Ureter (tissue), 1 donor: ENCODE measurements at regions not wholly inside any gene's neighbourhood (a gene's known extent, or its start where the extent isn't known, plus 50 kb on each side); places are given as distances from the start of the nearest gene placed in this dataset.

Source experiments
- DNase-seq: peaks from one replicate; pipeline ENCODE4 v3.0.0-alpha.2; 2020; ENCODE audit warnings: low spot score
- donor health status: DM: yes; HTN: yes; CAD: no.

DNA sequence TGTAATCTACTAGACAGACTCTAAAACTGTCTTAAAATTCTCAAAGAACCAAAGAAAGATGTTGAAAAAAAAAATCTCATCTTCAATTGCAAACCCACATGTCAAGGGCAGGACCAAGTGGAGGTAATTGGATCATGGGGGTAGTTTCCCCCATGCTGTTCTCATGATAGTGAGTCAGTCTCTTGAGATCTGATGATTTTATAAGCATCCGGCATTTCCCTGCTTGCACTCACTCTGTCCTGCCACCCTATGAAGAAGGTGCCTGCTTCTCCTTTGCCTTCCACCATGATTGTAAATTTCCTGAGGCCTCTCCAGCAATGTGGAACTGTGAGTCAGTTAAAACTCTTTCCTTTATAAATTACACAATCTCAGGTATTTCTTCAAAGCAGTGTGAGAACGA, 257.0 kb downstream of the HHIPL2 start:
- no peak for DNase-seq

DNA sequence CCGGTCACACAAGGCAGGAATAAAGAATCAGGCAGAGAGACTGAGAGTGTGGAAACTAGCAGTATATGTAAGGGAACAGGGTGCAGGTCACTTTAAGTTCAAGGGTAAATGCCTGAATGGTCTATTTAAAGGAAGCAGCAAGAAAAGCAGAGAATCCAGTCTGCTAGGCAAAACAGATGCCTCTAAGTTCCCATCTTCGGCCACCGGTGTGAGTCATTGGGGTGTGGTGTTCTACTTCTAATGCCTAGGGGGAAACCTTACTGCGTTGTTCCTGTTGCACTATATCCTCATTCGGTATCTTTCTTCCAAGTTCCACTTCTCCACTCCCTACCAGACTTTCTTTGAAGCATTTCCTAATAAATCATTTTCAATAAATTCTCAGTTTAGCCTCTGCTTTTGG, 259.9 kb downstream of the HHIPL2 start:
- no peak for DNase-seq

DNA sequence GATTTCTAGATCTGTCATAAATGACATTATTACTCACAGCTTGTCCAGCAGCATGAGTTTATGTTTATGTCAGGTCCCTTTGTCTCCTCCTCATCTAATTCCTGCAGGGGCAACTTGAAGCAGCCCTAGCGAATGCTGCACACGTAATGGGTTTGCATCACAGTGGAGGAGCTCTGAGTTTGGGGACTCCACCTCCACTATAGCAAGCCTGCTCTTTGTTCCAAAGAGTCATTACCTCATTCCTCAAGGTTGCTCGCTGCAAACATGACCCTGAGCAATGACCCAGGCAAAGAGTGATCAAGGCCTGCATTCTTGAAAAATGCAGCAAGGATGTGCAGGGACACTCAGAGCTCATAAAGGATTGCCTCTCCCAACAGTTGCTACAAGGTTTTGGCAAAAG, 261.9 kb downstream of the HHIPL2 start:
- DNase-seq, result no peak

DNA sequence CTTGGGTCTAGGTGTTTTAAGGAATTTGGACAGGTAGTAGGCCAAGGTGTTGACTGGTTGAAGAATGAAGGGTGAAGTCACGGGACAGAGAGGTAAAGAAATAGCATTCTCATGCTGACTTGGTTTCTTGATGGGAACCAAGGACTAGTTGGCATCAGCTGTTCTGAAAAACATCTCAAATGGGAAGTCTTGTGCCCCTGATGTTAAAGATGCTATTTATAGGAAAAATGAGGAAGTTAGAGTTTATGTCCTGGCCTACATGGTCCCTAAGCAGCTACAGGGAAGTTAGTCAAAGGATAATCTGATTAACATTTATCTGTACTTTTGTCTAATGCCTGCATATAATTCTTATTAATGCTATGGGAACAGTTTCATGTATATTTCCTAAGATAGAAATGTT, 262.4 kb downstream of the HHIPL2 start:
- DNase-seq, result no peak

DNA sequence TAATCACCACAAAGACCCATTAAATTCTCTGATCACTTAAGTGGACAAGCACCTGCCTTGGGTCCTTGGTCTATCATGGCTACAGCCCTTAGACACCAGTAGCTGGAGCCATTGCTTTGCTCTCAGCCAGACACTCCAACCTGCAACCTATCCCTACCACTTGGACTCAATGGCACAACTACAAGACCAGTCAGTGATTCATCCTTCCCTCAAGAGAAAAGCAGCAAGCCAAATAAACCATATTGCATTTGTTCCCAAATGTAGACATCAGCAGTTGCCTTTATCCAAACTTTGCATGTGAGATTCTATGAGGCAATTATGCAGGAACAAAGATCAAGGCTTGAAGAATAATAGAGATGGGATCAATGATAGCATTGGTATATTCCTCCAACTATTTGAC, 263.4 kb downstream of the HHIPL2 start:
- no peak for DNase-seq

DNA sequence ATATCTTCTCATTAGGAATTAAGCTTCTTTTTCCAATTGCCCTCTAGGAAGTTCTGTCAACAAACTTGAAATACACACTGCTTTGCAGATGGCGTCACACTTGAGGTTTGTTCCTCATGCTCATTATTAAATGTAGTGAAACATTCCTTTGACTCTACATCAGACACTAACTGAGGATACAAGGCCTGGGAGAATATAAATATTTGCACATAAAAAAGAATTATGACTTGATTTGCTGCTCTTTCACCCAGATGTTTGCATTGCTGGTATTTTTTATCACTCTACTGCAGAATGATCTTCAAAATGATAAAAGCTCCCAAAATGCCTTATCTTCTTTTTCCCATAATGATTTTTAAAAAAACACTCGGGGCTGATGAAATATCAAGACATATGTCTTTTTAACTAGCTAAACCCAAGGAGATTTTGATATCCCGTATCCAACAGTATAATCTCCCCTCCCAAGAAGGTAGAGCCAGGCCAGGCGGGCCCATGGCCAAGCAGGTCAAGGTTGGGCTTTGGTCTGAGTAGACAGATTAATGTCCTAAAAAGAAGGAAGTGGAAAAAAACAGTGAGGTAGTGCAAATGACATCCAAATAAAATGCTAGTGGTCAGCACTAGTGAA, 264.6 kb downstream of the HHIPL2 start:
- DNase-seq, result no peak

DNA sequence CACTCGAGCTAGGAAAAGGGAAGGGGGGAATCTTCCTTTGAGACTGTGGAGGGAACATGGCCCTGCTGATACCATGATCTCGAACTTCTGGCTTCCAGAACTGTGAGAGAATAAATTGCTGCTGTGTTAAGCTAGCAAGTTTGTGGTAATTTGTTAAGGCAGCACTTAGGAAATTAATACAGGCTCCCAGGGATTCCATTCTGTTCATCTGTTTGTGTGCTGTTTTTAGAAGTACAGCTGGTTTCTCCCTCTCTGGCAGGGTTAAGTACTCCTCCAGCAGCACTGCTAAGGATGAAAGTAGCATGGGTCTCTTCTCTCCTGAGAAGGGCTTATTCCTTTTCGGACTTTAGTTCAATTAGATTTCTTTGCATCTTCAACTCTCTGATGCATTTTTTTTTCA, 268.3 kb downstream of the HHIPL2 start:
- no peak for DNase-seq

DNA sequence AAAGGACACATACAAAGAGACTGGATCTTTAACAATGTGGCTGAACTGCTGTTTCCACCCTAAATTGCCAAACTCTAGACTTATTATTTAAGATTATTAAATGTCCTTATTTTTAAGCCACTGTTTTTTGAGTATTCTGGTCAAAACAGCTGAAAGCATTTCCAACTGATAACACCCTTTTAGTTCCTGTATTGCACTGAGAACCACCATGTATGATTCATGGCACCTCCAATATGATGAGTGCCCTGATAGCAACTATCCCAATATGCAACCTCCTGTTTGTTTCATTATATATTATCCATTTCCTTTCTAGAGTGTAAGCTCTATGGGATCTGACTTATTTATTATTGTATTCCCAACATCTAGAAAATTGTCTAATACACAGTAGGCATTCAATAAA, 269.4 kb downstream of the HHIPL2 start:
- no peak for DNase-seq

DNA sequence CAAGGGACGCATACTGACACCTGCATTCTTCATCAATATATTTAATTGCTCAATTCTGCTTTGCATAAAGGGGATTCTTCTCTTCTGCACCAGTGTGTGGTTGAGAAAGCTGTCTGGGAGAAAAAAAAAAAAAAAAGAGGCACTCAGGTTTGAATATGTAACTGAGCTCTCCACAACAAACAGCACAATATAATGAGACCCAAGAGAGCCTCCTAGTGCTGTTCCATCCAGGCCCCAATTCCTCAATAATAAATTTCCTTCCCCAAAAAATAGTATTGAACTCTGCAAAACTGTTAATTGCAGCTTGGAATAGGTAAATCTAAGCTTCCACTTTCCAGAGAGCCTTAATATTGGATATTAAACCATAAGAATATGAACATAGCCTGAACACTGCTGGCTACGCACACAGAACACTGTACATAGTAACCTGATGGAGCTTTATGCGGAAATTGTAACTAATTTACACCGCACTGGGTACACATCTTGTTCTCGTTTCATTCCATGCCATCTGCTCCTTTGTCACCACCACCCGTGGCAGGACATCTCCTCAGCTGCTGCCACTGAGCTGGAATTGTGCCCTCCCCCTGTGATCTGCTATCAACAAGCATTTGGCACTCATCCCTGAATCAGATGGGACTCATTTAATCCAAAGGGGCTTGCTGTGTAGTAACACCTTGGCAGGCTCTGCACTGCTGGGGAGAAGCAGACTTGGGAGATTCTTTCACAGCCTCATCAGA, 272.0 kb downstream of the HHIPL2 start:
- DNase-seq, result no peak

DNA sequence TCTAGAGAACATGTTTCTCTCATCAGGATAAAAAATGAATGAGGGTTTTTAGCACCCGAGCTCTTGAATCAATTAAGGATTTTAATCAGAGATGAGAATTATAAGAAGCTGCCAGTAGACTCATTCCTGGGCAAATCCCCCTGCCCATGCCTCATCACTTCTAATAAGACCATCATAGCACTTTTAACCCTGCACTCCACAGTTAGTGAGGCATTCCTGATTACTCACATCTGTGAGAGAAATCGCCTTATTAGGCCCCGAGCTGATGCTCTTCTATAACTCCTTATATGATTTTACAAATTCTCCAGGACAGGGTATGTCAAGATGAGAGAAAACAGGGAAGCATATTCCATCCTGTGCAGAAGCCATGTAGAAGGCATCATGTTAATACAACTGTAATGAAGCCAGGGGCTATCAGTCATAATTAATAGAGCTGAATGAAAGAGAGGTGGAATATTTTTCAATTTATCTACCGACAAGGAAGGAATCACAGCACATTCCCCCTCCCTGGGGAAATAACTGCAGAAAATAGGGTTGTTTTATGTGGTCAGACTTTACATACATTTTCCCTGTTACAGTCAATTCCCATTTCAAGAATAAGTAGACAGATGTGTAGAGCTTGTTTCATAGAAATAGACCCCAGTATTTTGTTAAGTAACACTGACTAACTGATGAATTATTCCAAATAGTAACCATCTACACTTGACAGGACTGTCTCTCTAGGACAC, 272.7 kb downstream of the HHIPL2 start:
- no peak for DNase-seq

DNA sequence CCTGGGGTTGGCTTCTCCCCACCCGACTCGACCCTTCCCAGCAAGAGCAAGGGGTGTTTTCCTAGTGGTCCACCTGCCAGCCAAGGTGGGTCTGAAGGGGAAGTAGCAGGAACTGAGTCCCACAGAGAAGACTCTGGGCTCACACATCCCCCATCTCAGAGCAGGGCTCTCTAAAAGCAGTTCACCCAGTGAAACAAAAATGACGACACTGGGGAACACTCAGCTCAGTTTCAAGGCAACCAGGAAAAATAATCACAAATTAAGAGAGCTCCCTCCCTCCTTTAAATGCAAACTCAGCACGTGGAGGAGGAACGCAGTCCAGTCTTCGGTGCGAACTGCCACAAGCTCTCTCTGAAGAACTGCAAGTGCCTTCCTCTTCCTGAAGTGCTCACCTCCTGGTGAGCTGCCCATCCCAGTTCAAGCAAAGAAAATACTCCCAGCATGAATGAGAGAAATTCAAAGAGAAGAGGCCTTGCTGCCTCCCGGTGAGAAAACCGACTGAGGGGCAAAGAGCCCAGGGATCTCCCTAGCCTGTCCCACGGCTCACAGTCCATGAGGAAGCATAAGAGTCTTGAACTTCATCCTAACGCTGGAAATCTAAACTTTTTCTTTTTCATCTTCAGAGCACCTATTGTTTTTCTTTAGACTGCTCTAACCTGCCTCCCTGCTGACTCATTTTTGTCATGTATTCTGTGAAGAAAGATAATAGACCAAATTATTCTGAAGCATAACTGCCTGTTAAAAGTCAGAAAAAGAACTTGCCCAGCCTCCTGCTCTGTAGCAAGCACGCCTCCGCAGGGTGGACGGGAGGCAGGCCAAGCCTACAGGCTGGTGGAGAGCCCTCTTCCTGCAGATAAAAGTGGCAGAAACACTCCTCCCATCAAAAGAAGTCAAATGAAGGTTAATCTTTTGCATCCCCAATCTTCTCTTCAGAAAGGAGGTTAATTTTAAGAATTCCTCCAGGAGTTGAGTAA, 281.4 kb downstream of the HHIPL2 start:
- DNase-seq, result no peak

DNA sequence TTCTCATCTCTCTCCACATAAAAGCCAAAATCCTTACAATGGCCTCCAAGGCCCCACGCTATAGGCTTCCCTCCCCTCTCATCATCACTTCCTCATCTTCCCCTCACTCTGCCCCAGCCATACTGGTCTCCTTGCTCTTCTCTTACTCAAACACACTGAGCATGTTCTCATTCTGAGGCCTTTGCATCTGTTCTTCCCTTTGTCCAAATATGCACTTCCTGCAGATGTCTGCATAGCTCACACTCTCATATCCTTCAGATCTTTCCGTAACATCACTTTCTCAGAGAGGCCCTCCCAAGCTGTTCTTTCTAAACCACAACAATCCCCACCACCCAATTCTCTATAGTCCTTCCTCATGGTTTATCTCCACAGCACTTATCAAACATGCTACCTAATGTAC, 284.1 kb downstream of the HHIPL2 start:
- DNase-seq, result no peak

DNA sequence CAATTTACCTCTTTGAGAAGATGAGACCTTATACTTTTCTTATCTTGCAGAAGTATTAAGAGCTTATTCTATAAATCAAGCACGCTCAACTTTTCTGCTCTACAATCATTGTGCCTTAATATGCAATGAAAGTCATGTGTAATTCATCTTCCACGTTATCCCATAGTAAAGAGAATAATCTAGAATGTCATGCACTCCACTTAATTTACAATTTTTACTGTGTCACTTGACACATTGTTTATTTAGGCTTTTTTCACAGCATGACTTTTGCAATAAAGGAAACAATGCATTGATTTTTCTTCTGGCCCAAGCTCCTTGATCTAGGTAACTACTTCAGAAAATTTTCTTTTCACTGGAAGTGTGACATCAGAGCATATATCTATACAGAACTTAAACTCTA, 290.9 kb downstream of the HHIPL2 start:
- no peak for DNase-seq

DNA sequence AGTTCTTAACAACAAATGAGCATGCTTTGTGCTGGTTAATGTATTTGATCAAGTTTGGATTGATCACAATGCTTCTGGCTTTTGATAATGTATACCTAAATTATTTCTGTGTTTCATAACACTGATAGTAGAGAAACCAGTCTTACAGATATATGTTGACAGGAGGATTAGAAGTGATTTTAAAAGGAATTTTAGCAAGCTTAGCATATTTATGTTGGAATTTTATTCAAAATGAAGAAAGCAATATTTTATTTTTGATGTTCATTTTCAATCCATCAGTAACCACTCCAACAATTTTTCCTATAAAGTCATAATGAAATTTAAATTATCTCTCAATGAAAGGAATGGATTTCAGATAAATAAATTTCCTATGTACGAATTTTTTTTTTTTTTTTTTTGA, 291.8 kb downstream of the HHIPL2 start:
- no peak for DNase-seq

DNA sequence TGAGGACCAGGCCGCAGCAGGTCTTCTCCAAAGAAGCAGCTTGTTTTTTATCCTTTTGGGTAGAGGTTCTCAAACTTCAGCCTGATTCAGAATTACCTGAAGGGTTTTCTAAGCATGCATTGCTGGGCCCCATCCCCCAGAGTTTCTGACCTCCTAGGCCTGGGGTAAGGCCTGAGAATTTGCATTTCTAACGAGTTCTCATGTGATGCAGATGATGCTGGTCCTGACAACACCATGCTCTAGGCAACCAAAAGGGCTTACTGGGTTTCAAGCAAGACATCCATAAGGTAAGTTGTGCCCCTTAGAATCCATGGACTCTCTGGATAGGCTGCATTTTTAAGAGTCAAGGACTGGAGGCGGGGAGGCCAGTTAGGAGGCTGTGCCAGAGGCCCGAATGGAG, 295.1 kb downstream of the HHIPL2 start:
- no peak for DNase-seq

DNA sequence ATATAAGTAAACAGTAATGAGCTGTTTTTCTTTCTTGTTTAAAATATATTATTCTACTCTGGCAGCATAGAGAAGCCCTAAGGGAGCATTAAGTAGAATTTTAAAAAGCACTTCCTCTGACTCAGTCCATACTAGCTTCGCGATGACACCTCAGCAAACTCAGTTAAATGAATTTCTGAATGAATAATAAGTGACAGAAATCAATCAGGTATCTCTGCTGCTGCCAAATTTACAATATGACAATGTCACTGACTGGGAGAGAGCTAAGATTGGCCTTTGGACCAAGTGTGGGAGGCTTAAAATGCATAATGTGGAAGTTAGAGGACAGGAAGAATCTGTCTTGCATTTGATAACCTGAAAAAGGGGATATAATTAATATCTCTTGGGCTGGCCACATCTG, 296.1 kb downstream of the HHIPL2 start:
- DNase-seq, result no peak

DNA sequence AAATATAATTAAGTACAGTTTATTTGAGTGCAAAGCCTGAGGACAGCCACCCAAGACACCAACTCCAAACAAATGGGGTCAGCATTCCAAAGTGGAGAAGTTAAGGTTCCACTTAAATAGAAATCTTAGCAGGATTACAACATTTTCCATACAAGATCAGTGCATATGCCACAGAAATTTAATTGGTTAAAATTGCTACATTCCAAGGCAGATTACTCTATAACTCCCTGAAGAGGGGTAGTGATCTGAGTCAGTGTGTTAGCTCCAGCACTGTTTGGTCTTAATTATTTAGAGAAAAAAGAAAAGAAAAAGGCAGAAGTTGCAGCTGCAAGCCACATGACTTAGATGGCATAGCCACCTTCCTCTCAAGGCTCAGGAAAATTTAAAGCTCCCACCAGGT, 297.5 kb downstream of the HHIPL2 start:
- DNase-seq, result no peak

DNA sequence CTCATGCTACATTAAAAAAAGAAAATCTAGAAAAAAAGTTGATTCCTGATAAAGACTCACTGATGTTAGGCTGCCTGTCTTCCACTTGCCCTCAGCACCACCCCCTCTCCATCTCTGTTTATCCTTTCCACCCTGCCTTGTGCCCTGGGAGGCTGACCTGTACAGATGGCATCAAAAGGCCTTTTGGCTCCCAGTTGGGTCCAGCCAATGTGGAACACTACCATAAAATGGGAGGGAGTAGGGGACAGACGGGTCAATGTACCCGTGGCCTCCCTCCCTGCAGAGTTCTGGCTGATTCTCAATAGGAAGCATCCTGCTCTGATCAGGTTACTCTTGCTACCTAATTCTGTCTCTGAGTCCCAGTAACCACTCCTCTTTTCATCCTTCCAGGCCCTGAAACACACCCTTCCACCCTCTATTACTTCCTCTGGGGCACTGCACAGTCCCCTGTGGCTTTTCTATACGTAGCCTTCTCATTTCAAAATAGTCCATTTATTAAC, 300.0 kb downstream of the HHIPL2 start:
- DNase-seq, result no peak

DNA sequence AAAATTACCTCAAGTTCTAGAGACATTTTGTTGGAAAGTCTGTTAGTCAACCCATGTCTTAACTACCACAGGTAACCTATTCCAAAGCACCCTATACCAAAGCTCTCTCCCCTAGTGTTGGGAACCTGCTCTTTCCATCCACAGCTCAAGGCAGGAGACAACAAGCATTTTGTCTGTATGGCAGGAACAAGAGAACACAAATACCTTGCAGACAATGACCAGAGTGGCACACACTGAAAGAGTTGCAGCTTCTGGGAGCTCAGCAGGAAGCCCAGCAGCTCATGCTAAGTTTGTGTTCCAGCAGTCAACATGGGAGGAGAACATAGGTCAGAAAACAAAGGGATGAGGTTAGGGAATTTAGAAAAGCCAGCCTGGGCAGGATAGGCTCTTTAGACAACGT, 300.8 kb downstream of the HHIPL2 start:
- DNase-seq, result no peak

DNA sequence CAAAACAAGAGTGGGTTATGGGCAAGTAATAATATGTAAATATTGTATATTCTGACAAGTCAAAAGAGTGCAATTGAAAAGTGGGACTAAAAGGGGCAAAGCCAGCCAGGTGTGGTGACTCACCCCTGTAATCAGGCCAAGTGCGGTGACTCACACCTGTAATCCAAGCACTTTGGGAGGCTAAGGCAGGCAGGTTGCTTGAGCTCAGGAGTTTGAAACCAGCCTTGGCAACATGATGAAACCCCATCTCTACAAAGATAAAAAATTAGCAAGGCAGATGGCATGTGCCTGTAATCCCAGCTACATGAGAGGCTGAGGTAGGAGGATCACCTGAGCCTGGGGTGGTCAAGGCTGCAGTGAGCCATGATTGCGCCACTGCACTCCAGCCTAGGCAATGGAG, 304.0 kb downstream of the HHIPL2 start:
- DNase-seq, result no peak

DNA sequence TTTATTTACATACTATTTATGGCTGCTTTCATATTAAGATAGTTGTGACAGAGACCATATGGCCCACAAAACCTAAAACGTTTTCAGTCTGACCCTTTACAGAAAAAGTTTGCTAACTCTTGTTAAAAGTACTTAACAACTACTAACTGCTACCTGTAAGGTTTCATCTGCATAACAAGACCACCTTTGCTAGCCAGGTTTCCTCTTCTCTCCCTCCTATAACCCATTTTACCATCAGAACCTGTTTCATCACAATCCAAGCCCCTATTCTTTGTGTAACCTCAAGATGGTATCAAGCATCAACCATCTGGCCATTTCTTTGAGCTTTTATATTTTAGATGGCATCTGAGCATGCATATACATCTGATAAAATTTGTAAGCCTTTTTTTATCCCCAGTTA, 305.4 kb downstream of the HHIPL2 start:
- DNase-seq, result no peak

DNA sequence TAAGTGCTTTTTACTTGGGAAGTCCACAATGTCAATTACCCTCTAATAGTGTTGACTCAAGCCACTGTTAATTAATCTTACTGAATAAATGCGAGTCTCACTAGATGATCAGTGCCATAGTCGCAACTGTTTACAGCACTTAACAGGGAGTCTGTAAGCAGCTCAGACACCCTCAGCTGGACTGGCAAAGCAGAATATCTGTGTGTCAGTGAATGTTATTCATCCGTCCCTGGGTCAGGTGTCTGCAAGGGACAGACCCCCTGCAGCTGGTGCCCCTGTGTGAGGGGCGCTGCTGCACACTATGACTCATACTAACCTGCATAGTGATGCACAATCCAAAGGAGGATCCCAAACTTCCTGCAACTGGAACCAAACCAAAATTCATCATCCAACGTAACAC, 306.5 kb downstream of the HHIPL2 start:
- no peak for DNase-seq
